GM18498 (cell line): ENCODE measurements at regions not wholly inside any gene's neighbourhood (a gene's known extent, or its start where the extent isn't known, plus 50 kb on each side); places are given as distances from the start of the nearest gene placed in this dataset.

Experiments
- ATAC-seq: cut with Tn5 transposase; IDR thresholded peaks from one replicate; pipeline ENCODE4 v1.9.1; 2021; ENCODE audit warnings: mild to moderate bottlenecking, moderate library complexity; ENCODE audit not compliant: unreplicated experiment

DNA sequence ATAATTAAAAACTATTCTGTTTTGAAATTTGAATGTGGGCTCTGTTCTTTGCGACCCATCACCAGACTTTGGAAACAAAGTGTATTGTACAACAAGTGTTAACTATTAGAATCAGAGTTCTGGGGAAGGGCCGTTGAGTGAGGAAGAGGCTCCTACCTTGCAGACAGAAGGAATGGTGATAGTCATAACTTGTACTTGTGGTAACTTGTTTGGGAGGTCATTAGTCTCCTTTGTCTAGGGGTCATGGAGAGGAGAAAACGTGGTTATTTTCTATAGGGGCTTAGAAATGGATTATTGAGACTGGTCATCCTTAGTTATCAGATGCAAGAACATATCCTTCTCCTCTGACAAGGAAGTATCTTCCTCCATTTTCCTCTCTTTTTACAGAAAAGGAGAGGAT lies 174.8 kb downstream of the BMP2 start:
- no peak for ATAC-seq

DNA sequence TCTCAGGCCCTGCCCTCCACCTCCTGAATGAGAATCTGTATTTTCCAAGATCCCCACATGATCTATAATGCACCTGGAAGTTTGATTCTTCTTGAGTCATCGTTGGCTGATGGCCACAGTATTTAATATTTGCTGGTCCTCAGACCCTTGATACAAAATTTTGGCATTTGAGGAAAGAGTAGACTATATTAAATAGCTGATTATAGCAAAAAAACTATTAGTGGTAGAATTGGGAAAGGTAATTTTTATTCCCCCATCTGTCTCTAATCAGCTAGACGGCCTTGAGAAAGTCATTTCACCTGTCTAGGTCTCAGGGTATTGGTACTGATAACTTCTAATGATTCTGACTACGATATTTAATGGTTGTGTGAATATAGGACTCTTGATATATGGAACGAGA lies 176.8 kb downstream of the BMP2 start:
- ATAC-seq: no peak

DNA sequence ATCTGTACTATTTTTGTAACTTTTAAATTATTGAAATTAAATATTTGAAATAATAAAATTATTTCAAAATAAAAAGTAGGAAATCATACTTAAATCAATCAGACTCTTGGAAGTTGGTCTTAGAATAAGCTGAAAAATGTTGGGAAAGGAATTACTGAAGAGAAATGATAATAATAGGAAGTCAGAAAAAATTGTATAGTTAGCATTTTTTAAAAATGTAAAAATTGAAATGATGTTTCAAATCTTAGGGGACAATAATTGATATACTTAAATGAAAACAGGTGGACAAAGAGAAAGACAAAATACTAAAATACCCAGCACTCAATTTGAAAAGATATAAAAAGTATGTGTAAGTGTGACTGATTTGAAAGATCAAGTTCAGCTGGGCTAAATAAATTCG lies 186.1 kb downstream of the BMP2 start:
- no peak for ATAC-seq

- no peak for ATAC-seq
Observed at GRCh38 chr20:6954219-6954618, 186.7 kb downstream of the BMP2 start.

DNA sequence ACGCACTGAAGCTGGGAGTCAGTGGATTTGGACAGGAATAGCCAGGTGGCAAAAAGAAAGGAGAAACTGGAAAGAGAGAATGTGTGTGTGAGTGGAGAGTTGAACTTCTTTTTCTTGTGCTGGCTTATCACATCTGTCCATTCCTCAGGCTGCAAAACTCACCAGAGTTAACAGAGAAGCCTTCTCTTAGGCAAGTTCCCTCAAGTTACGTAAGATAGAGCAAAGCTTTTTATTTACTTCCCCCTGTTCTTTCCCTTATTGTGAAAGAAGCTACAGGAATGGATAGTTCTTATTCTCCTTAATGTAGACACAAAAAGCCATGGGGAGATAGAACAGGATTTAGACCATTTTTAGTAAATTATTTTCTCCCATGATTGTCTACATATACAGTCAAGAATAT lies 188.6 kb downstream of the BMP2 start:
- no peak for ATAC-seq

- ATAC-seq: no peak
Observed at GRCh38 chr20:6956574-6956973, 189.1 kb downstream of the BMP2 start.

GRCh38 chr20:6959900-6960312 lies 192.4 kb downstream of the BMP2 start:
- no peak for ATAC-seq

DNA sequence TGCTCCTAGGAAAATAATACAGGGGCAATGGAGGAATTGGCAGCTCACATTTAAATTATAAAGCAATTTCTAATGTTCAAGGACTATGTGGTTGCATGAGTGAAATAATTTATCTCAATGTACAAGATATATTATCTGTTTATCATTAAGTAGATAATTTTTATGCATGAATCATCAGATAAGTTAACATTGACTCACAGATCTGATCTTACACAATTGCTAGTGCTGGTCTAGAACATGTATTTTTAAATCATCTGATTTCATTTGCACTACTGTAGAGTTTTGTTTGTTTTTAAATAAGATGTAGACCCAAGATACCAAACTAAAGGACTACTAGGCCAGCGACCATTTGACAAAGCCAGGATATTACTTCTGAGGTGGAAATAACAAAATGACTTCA lies 199.2 kb downstream of the BMP2 start:
- ATAC-seq: no peak

DNA sequence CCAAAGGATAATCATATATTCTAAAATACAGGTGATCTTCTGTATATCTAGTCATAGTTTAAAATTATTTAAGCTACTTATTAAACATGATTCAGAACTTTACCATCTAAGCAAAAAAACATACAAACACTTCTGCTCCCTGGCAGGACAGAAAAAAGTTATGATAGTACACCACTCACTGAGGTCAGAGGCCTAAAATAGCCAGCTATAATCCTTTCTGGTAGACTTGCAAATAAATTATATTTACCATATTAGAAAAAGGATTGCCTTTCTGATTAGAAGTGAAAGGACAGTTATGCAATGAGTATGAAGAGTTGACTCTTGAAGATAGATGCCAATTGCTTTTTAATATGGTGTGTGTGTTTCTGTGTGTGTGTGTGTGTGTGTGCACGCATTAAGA lies 207.4 kb downstream of the BMP2 start:
- no peak for ATAC-seq

GRCh38 chr20:6975311-6975710 lies 207.8 kb downstream of the BMP2 start:
- no peak for ATAC-seq

DNA sequence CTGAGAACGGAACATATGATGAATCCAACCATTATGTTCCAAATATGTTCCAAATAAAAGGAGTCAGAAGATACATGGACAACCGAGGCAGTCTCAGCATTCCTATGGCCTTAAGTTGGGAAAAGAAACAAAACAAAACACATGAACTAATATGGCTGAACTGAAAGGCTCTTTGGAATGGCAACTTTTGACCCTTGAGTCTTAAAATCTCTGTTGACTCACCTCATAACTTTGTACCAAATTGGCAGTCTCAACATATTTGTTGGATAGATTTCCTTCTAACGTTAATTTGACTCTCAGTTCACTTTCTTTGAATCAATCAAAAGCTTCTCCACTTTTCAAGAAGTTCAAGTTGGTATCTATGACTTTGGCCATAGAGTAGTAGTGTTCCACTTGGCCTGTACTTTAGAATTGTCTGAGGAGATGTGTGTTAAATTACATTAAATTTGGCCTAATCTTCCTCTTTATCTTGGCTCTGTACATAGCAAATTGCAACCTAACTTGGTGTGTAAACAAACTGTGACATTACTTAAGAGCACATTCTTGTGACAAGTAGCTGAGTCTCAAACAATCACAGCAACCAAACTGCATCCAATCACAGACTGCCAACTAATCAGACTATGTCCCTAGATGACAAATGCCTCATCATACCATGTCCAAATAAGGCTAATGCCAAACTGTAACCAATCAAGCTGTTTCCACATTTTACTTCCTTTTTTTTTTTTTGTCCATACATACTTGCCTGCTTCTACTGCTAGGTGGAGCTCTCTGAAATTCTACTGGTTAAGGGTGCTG lies 208.8 kb downstream of the BMP2 start:
- ATAC-seq: no peak

GRCh38 chr20:6979621-6980020 lies 212.1 kb downstream of the BMP2 start:
- no peak for ATAC-seq

GRCh38 chr20:6993011-6993410 lies 225.5 kb downstream of the BMP2 start:
- ATAC-seq: no peak

DNA sequence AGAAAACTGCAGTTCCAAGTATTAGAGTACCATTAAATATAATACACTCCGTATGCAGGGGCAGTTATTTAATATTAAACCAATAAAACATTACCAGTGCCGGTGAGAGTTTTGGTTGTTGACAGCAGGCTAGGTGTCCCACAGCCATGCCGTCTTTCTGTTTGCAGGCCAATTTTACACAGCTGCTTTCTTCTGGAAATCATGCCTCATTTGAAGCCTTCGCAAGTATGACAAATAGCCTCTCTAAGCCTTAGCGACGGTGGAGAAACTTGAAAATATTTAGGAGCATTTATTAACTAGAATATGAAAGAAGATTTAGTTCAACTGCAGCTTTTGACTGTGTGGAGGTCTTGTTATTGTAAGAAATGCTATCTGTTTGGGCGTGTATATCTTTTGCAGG lies 226.0 kb downstream of the BMP2 start:
- no peak for ATAC-seq

DNA sequence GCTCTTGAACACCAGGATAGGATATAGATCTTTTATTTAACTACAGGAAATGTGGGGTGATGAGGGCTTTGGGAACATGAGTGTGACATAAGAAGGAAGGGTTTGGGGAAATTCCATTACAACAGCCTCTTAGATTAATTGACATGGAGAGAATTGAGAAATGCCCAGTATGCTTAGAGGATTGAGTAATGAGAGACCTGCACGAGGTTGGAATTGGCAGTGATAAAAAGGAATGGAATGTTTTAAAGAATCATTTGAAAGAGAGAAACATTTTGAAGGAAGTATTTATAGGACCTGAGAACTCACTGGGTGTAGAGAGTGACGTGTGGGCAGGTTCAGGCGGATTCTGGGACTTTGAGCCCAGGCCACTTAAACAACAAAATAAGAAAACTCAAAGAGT lies 227.0 kb downstream of the BMP2 start:
- ATAC-seq: no peak

DNA sequence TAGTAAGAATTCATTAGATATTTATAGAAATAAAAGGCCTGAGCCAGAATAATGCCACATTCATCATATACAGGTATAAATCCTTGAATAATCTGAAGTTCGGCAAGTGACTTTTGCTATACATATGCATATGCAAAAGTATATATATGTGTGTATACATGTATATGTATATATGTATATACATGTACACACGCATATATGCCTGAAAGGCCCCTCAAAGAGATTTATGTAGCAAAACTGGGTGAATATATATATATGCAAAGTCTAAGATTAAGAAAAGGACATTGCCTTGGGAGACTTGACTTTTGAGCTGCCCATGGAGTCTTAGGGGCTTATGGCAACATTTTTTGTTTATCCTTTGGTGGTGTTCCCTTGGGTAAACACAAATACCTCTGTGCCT lies 231.4 kb downstream of the BMP2 start:
- no peak for ATAC-seq

DNA sequence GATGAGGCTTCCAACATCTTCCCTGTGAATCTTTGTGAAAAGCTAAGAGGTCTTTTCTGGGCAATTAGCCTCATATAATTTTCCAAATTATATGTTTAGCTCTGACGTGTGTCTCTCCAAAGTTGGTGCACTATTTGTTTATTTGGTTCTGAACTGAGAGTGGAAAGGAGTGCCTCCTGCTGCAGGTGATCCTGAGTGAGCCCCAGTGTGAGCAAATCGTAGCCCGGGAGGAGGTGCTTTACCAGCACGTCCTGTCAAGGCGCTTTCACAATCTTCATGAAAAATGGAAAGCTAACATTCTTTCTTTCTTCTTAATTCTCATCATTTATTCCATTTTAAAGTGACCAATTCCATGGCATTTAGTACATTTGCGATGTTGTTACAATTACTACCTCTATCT lies 231.9 kb downstream of the BMP2 start:
- ATAC-seq: no peak

GRCh38 chr20:7003598-7003997 lies 236.1 kb downstream of the BMP2 start:
- ATAC-seq: no peak

GRCh38 chr20:7004801-7005200 lies 237.3 kb downstream of the BMP2 start:
- no peak for ATAC-seq

GRCh38 chr20:7010527-7010926 lies 243.0 kb downstream of the BMP2 start:
- no peak for ATAC-seq

GRCh38 chr20:7015257-7015656 lies 247.8 kb downstream of the BMP2 start:
- ATAC-seq: no peak

DNA sequence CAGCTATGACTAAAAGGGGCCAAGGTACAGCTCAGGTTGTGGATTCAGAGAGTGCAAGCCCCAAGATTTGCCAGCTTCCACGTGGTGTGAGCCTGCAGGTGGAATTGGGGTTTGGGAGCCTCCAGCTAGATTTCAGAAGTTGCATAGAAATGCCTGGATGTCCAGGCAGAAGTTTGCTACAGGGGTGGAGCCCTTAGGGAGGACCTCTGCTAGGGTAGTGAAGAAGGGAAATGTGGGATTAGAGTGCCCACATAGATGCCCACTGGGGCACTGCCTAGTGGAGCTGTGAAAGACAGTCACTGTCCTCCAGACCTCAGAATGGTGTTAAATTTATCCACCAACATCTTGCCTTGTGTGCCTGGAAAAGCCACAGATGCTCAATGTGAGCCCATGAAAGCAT lies 255.1 kb downstream of the BMP2 start:
- ATAC-seq: no peak

- no peak for ATAC-seq
Observed at GRCh38 chr20:7025635-7026034, 258.1 kb downstream of the BMP2 start.
